Smooth muscle cell of the brain vasculature (primary cell): ENCODE measurements at regions not wholly inside any gene's neighbourhood (a gene's known extent, or its start where the extent isn't known, plus 50 kb on each side); places are given as distances from the start of the nearest gene placed in this dataset.
"Not testable (repeated sequence)": the region's sequence is repeated elsewhere in the genome, so short reads cannot be mapped to it uniquely, and the experiment has no call there.

ENCODE experiments used
- DNase-seq: peaks from one replicate; pipeline ENCODE4 v3.0.0-alpha.2; 2012; ENCODE audit warnings: low read depth, low spot score

- DNase-seq = not testable (repeated sequence)
Observed at GRCh38 chr14:84944901-84945300, 585.0 kb upstream of the FLRT2 start.

GRCh38 chr14:84959851-84960520 lies 570.0 kb upstream of the FLRT2 start:
- no peak for DNase-seq

GRCh38 chr14:84961637-84962036 lies 568.3 kb upstream of the FLRT2 start:
- no peak for DNase-seq

GRCh38 chr14:84963518-84963917 lies 566.4 kb upstream of the FLRT2 start:
- no peak for DNase-seq

GRCh38 chr14:84965279-84965678 lies 564.7 kb upstream of the FLRT2 start:
- DNase-seq = no peak

GRCh38 chr14:84969501-84969900 lies 560.4 kb upstream of the FLRT2 start:
- DNase-seq = no peak

GRCh38 chr14:84975241-84975902 lies 554.6 kb upstream of the FLRT2 start:
- no peak for DNase-seq

GRCh38 chr14:84976805-84977204 lies 553.1 kb upstream of the FLRT2 start:
- DNase-seq = no peak

- no peak for DNase-seq
Observed at GRCh38 chr14:84987042-84987441, 542.9 kb upstream of the FLRT2 start.

- DNase-seq = no peak
Observed at GRCh38 chr14:84988357-84988756, 541.6 kb upstream of the FLRT2 start.

- DNase-seq = no peak
Observed at GRCh38 chr14:84991021-84991420, 538.9 kb upstream of the FLRT2 start.

- no peak for DNase-seq
Observed at GRCh38 chr14:84998216-84998615, 531.7 kb upstream of the FLRT2 start.

- no peak for DNase-seq
Observed at GRCh38 chr14:85002846-85003245, 527.1 kb upstream of the FLRT2 start.

GRCh38 chr14:85003805-85004204 lies 526.1 kb upstream of the FLRT2 start:
- DNase-seq = no peak

- DNase-seq = no peak
Observed at GRCh38 chr14:85009506-85009905, 520.4 kb upstream of the FLRT2 start.

- no peak for DNase-seq
Observed at GRCh38 chr14:85010186-85010585, 519.8 kb upstream of the FLRT2 start.

- DNase-seq = no peak
Observed at GRCh38 chr14:85016496-85016895, 513.4 kb upstream of the FLRT2 start.

- not testable (repeated sequence) for DNase-seq
Observed at GRCh38 chr14:85023866-85024265, 506.1 kb upstream of the FLRT2 start.

GRCh38 chr14:85024931-85025330 lies 505.0 kb upstream of the FLRT2 start:
- no peak for DNase-seq

- DNase-seq = no peak
Observed at GRCh38 chr14:85027681-85028370, 502.1 kb upstream of the FLRT2 start.

- no peak for DNase-seq
Observed at GRCh38 chr14:85037411-85037810, 492.5 kb upstream of the FLRT2 start.

GRCh38 chr14:85038526-85039352 lies 491.2 kb upstream of the FLRT2 start:
- DNase-seq = no peak
